ENCODE measurements at regions not wholly inside any gene's neighbourhood (a gene's known extent, or its start where the extent isn't known, plus 50 kb on each side); places are given as distances from the start of the nearest gene placed in this dataset.

DNA sequence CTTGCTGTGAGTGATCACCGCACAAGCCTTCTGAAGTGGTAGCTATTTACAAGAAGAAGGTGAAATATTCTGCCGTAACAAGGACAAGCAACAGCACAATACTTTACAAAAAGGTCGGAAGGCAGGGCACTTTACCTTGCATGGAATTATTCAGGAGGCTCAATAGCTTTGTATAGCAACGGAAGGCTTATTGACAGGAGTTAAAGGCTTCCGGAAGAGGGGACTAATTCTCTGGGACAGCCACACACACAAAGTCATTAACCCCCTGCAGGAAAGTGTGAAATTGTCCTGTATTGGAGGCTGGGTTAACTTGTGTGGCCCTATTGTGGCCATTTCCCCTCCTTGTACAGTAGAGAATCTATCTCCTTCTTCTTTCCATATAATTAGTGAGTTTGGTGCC is 199.3 kb upstream of the SEMA6A start:
- TF ChIP-seq POLR2AphosphoS5 (IDR thresholded peaks at IDR 0.05; ENCODE audit: low read depth) (0 out of 2 replicates have a peak, but pooled peaks have one; percentile 20), EZH2 (IDR thresholded peaks at IDR 0.05; ENCODE audit: low read depth, unreplicated experiment) (no peak), NANOG (IDR thresholded peaks at IDR 0.05; ENCODE audit: borderline replicate concordance) (peak; percentile 100), EZH2phosphoT487 (IDR thresholded peaks at IDR 0.05; ENCODE audit: unreplicated experiment) (no peak), CREB1 (CRISPR knock-in tag; IDR thresholded peaks at IDR 0.05; ENCODE audit: low read depth) (no peak), JUNB (IDR thresholded peaks at IDR 0.05; ENCODE audit: unreplicated experiment) (no peak), ZNF331 (CRISPR knock-in tag; IDR thresholded peaks at IDR 0.05; ENCODE audit: low read depth) (no peak), ZNF114 (CRISPR knock-in tag; IDR thresholded peaks at IDR 0.05) (no peak), STAT1 (IDR thresholded peaks at IDR 0.05; ENCODE audit: unreplicated experiment) (no peak), ZNF462 (CRISPR knock-in tag; IDR thresholded peaks at IDR 0.05) (no peak; the same call in 1 of the 2 replicates)
- TF ChIP-seq, protein P1, sequence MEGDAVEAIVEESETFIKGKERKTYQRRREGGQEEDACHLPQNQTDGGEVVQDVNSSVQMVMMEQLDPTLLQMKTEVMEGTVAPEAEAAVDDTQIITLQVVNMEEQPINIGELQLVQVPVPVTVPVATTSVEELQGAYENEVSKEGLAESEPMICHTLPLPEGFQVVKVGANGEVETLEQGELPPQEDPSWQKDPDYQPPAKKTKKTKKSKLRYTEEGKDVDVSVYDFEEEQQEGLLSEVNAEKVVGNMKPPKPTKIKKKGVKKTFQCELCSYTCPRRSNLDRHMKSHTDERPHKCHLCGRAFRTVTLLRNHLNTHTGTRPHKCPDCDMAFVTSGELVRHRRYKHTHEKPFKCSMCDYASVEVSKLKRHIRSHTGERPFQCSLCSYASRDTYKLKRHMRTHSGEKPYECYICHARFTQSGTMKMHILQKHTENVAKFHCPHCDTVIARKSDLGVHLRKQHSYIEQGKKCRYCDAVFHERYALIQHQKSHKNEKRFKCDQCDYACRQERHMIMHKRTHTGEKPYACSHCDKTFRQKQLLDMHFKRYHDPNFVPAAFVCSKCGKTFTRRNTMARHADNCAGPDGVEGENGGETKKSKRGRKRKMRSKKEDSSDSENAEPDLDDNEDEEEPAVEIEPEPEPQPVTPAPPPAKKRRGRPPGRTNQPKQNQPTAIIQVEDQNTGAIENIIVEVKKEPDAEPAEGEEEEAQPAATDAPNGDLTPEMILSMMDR (conservative IDR thresholded peaks at IDR 0.05; ENCODE audit: low read depth in 2 of 2), result no peak
- TF ChIP-seq, protein P2, sequence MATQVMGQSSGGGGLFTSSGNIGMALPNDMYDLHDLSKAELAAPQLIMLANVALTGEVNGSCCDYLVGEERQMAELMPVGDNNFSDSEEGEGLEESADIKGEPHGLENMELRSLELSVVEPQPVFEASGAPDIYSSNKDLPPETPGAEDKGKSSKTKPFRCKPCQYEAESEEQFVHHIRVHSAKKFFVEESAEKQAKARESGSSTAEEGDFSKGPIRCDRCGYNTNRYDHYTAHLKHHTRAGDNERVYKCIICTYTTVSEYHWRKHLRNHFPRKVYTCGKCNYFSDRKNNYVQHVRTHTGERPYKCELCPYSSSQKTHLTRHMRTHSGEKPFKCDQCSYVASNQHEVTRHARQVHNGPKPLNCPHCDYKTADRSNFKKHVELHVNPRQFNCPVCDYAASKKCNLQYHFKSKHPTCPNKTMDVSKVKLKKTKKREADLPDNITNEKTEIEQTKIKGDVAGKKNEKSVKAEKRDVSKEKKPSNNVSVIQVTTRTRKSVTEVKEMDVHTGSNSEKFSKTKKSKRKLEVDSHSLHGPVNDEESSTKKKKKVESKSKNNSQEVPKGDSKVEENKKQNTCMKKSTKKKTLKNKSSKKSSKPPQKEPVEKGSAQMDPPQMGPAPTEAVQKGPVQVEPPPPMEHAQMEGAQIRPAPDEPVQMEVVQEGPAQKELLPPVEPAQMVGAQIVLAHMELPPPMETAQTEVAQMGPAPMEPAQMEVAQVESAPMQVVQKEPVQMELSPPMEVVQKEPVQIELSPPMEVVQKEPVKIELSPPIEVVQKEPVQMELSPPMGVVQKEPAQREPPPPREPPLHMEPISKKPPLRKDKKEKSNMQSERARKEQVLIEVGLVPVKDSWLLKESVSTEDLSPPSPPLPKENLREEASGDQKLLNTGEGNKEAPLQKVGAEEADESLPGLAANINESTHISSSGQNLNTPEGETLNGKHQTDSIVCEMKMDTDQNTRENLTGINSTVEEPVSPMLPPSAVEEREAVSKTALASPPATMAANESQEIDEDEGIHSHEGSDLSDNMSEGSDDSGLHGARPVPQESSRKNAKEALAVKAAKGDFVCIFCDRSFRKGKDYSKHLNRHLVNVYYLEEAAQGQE (IDR thresholded peaks at IDR 0.05; ENCODE audit: unreplicated experiment), result peak; percentile 23
- TF ChIP-seq, protein P3, sequence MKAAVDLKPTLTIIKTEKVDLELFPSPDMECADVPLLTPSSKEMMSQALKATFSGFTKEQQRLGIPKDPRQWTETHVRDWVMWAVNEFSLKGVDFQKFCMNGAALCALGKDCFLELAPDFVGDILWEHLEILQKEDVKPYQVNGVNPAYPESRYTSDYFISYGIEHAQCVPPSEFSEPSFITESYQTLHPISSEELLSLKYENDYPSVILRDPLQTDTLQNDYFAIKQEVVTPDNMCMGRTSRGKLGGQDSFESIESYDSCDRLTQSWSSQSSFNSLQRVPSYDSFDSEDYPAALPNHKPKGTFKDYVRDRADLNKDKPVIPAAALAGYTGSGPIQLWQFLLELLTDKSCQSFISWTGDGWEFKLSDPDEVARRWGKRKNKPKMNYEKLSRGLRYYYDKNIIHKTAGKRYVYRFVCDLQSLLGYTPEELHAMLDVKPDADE (IDR thresholded peaks at IDR 0.05), result peak; percentile 83

All from GM23338 (cell line).